Uterus (tissue), 2 donors: ENCODE measurements at regions not wholly inside any gene's neighbourhood (a gene's known extent, or its start where the extent isn't known, plus 50 kb on each side); places are given as distances from the start of the nearest gene placed in this dataset.

ENCODE experiments used
- CTCF ChIP-seq, 4 experiments: fragments of 200-600 bp in 2 of 4; fragments of 450-650 bp in 2 of 4; sonication (generic) in 2 of 4; IDR thresholded peaks; one replicate each; pipeline ENCODE4 v1.5.1; 2016 to 2019; ENCODE audit warnings: antibody characterized with exemption in 4 of 4, mild to moderate bottlenecking in 2 of 4, moderate library complexity in 1 of 4
- POLR2A ChIP-seq, 2 donors: fragments of 450-650 bp; IDR thresholded peaks; one replicate each; pipeline ENCODE4 v1.6.1; 2016; ENCODE audit warnings: antibody characterized with exemption in 2 of 2, mild to moderate bottlenecking in 1 of 2, moderate library complexity in 1 of 2

GRCh38 chr2:140027966-140028365, 1247.8 kb upstream of the NXPH2 start:
- TF ChIP-seq POLR2A (IDR thresholded peaks at IDR 0.05) (no peak), CTCF (IDR thresholded peaks at IDR 0.05) (no peak)
